OCI-LY7 (cell line): ENCODE measurements at regions not wholly inside any gene's neighbourhood (a gene's known extent, or its start where the extent isn't known, plus 50 kb on each side); places are given as distances from the start of the nearest gene placed in this dataset.

Experiments used
- CTCF ChIP-seq: fragments of 200-600 bp; sonication (generic); conservative IDR thresholded peaks from 2 replicates; pipeline ENCODE4 v1.5.1; 2014; ENCODE audit warnings: mild to moderate bottlenecking, antibody characterized with exemption, low read length, moderate library complexity, mixed read lengths
- EZH2phosphoT487 ChIP-seq: fragments of 200-600 bp; sonication (generic); IDR thresholded peaks from 2 replicates; pipeline ENCODE4 v1.6.1; 2018; ENCODE audit warnings: low read depth, borderline replicate concordance, mild to moderate bottlenecking, mixed run types, antibody characterized with exemption, low read length, moderate library complexity, mixed read lengths

DNA sequence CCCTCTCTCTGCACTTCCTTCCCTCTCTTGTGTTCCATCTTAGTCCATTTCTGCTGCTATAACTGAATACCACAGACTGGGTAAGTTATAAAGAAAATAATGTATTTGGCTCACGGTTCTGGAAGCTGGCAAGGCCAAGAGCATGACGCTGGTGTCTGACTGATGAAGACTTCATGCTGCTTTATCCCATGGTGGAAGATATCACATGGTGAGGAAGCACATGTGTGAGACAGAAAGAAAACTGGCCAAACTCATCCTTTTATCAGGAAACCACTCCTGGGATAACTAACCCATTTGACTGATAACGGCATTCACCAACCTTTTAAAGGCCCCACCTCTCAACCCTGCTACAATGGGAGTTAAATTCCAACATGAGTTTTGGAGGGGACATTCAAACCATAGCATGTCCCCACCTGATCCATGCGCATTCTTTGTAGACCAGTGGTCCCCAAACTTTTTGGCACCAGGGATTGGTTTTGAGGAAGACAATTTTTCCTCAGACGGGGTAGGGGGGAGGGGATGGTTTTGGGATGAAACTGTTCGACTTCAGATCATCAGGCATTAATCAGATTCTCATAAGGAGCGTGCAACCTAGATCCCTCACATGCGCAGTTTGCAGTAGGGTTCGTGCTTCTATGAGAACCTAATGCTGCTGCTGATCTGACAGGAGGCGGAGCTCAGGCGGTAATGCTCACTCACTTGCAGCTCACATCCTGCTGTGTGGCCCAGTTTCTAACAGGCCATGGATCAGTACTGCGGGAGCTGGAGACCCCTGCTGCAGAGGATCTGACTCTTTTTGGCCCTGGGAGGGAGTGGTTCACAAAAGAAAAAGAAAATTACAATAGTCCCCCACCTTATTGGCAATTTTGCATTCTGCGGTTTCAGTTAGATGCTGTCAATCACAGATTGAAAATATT is 61.6 kb upstream of the SMOX start:
- TF ChIP-seq CTCF (no peak), EZH2phosphoT487 (no peak)
